Psoas muscle (tissue), 7 donors: ENCODE measurements at regions not wholly inside any gene's neighbourhood (a gene's known extent, or its start where the extent isn't known, plus 50 kb on each side); places are given as distances from the start of the nearest gene placed in this dataset.

ENCODE experiments used
- ATAC-seq, 4 donors: fragments of 200-7000 bp; cut with Tn5 transposase; one replicate each; pipeline ENCODE4 v1.9.1; 2020; ENCODE audit warnings: moderate library complexity in 3 of 4, mild to moderate bottlenecking in 2 of 4
- DNase-seq, 2 donors: peaks; one replicate each; pipeline ENCODE4 v3.0.0-alpha.2; 2020
- H3K27ac ChIP-seq: fragments of 200-600 bp; one replicate; pipeline ENCODE4 v1.8.0; 2022
- H3K27me3 ChIP-seq, 3 donors: fragments of 200-600 bp in 1 of 3; one replicate each; pipeline versions ENCODE4 v1.6.1 to v1.8.0; 2013 to 2022; ENCODE audit warnings: low read length in 2 of 3, mild to moderate bottlenecking in 2 of 3, moderate library complexity in 1 of 3; ENCODE audit not compliant: insufficient read depth in 3 of 3
- H3K36me3 ChIP-seq, 2 donors: fragments of 200-600 bp in 1 of 2; one replicate each; pipeline versions ENCODE4 v1.6.1 to v1.8.0; 2013 to 2022; ENCODE audit warnings: low read depth in 1 of 2, mild to moderate bottlenecking in 1 of 2, moderate library complexity in 1 of 2; ENCODE audit not compliant: insufficient read depth in 1 of 2
- H3K4me1 ChIP-seq: fragments of 200-600 bp; one replicate; pipeline ENCODE4 v1.8.0; 2022
- H3K4me3 ChIP-seq: fragments of 200-600 bp; one replicate; pipeline ENCODE4 v1.8.0; 2022; ENCODE audit warnings: mild to moderate bottlenecking
- H3K9me3 ChIP-seq: fragments of 200-600 bp; one replicate; pipeline ENCODE4 v1.8.0; 2022
- WGBS, 3 donors: extraction: QIAGEN DNeasy Blood & Tissue Kit; methylation state at CpG; one replicate each; pipeline versions ENCODE4 v1.1.6 to v1.1.7; 2013; 5-methylcytosine and 5-hydroxymethylcytosine counted together
- intact Hi-C, 2 donors: fragments of 100-400 bp; cut with DNase I; formaldehyde crosslinking; loops; one replicate each; pipeline versions ENCODE4 v1.11.0 to v1.14.2; 2022
- TF ChIP-seq, protein P1 (sequence below): fragments of 200-600 bp; IDR thresholded peaks from one replicate; pipeline ENCODE4 v1.8.0; 2022; ENCODE audit warnings: antibody characterized with exemption
- donor health status: healthy with polysubstance abuse.
- donor health status: DM: no; HTN: no; CAD: no; lungs with moderate emphysema.
- donor health status: Bipolar disorder and iron deficiency.
- donor health status: healthy.
- donor health status: DM: yes; HTN: yes; CAD: no.
- donor health status: DM: no; HTN: no; CAD: no.
- donor health status: DM: yes; HTN: yes; CAD: no.

DNA sequence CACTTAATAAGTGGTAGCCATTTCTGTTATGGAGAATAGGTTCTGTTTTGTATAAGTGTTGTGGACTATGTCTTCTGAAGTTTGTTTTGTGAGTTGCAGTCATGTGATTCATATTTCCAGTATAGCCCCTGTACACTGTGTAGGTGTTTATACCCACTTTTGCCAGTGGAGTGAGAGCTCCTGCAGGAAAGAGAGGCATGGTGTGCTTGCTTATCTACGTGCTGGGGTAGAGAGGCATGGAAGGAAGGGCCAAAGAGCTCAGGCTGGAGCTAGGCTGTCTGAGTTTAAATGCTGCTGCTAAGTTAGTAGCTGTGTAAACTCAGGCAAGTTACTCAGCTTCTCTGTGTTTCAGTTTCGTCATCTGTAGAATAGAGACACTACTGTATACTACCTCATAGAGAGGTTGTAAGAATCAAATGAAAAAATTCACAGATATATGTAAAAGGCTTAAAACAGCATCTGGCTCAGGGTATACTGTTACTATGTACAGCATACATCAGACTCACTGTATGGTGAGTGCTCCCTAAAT lies 88.2 kb upstream of the SLC38A2 start:
- intact Hi-C loops = no loop called here

DNA sequence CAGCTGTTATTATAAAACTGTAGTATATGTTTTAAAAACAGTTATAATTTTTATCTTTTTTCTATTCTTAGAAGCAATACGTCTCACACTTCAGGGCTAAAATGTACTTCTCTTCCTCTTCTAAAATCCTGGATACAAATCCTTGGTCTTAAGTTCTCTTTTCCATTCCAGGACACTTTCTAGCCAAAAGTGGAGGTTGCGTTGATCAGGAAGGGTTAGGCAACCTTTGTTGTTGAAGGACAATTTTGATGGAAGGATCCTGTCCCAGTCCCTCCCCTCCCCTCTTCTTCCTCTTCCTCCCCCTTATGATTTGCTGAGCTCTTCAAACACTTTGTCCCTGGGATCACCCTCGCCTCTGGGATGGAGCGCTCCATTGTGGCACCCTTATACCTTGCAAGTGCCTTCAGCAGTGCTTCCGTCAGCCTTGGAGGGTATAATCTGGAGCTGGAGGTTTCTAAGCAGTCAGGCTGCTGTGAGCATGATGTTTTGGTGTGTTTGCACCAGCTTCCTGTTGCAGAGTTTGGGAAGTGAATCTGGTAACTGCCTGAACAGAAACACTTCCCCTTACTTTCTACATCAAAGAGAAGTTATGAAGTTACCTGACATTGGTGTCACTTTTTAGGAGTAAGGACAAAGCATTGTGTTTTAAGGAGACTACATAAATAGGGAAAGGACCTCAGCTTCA lies 87.4 kb upstream of the SLC38A2 start:
- H3K4me1 ChIP-seq = peaks cover 65% of the 10 kb centered on the region
- H3K9me3 ChIP-seq = no peaks in the 10 kb centered on the region
- no peak for ATAC-seq
- 72 to 83% (median 76%) methylated on average over 5 of the region's 5 CpGs for WGBS, 3 donors
- peak overlapping the region; percentile 37 for H3K27ac ChIP-seq
- TF ChIP-seq, protein P1, sequence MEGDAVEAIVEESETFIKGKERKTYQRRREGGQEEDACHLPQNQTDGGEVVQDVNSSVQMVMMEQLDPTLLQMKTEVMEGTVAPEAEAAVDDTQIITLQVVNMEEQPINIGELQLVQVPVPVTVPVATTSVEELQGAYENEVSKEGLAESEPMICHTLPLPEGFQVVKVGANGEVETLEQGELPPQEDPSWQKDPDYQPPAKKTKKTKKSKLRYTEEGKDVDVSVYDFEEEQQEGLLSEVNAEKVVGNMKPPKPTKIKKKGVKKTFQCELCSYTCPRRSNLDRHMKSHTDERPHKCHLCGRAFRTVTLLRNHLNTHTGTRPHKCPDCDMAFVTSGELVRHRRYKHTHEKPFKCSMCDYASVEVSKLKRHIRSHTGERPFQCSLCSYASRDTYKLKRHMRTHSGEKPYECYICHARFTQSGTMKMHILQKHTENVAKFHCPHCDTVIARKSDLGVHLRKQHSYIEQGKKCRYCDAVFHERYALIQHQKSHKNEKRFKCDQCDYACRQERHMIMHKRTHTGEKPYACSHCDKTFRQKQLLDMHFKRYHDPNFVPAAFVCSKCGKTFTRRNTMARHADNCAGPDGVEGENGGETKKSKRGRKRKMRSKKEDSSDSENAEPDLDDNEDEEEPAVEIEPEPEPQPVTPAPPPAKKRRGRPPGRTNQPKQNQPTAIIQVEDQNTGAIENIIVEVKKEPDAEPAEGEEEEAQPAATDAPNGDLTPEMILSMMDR = no peak
- no peaks in the 10 kb centered on the region for H3K27me3 ChIP-seq
- H3K36me3 ChIP-seq = no peaks in the 10 kb centered on the region
- intact Hi-C loops = loop anchor here in 1 of 2 donors (5.0 kb wide), 2 partner anchors 78 to 202 kb away; no protein-coding TSS in a partner anchor
- H3K4me3 ChIP-seq = no peak overlapping the region
- DNase-seq = no peak

More for the DNA sequence above, 88.2 kb upstream of the SLC38A2 start:
- ATAC-seq (peak in 1 of 4 donors; percentile 5), DNase-seq (no peak)
- TF ChIP-seq, protein P1 = no peak
- H3K4me3 ChIP-seq = no peak overlapping the region
- WGBS, 3 donors = 89 to 96% (median 91%) methylated on average over 2 of the region's 2 CpGs
- peak overlapping the region; percentile 34 for H3K27ac ChIP-seq
- H3K27me3 ChIP-seq = no peaks in the 10 kb centered on the region
- H3K36me3 ChIP-seq = no peaks in the 10 kb centered on the region
- H3K9me3 ChIP-seq = no peaks in the 10 kb centered on the region
- H3K4me1 ChIP-seq = peaks cover 64% of the 10 kb centered on the region

- ATAC-seq = no peak
These were observed 86.5 kb upstream of the SLC38A2 start for GRCh38 chr12:46459111-46459510.

GRCh38 chr12:46458500-46459102 lies 86.0 kb upstream of the SLC38A2 start:
- H3K36me3 ChIP-seq = no peaks in the 10 kb centered on the region
- DNase-seq (no peak), ATAC-seq (no peak)
- intact Hi-C loops = loop anchor here in 1 of 2 donors (5.0 kb wide), 2 partner anchors 76 to 204 kb away; no protein-coding TSS in a partner anchor
- TF ChIP-seq, protein P1 = no peak
- WGBS, 3 donors = 90 to 96% (median 95%) methylated on average over 3 of the region's 3 CpGs
- H3K4me1 ChIP-seq = peaks cover 56% of the 10 kb centered on the region
- no peaks in the 10 kb centered on the region for H3K27me3 ChIP-seq
- no peaks in the 10 kb centered on the region for H3K9me3 ChIP-seq
- no peak overlapping the region for H3K4me3 ChIP-seq
- H3K27ac ChIP-seq = no peak overlapping the region

More at GRCh38 chr12:46459111-46459510, 86.5 kb upstream of the SLC38A2 start:
- no peak overlapping the region for H3K4me3 ChIP-seq
- 57 to 66% (median 66%) methylated on average over 4 of the region's 4 CpGs for WGBS, 3 donors
- no peak overlapping the region for H3K27ac ChIP-seq
- H3K4me1 ChIP-seq = peaks cover 61% of the 10 kb centered on the region
- no peaks in the 10 kb centered on the region for H3K36me3 ChIP-seq
- TF ChIP-seq, protein P1 = no peak
- intact Hi-C loops = loop anchor here in 1 of 2 donors (5.0 kb wide), 2 partner anchors 77 to 203 kb away; no protein-coding TSS in a partner anchor
- no peak for DNase-seq
- no peaks in the 10 kb centered on the region for H3K27me3 ChIP-seq
- H3K9me3 ChIP-seq = no peaks in the 10 kb centered on the region
